Inflammatory macrophage (primary cell): ENCODE measurements at regions not wholly inside any gene's neighbourhood (a gene's known extent, or its start where the extent isn't known, plus 50 kb on each side); places are given as distances from the start of the nearest gene placed in this dataset.
"Not testable (repeated sequence)": the region's sequence is repeated elsewhere in the genome, so short reads cannot be mapped to it uniquely, and the experiment has no call there.

Experiments
- DNase-seq, 2 donors: peaks; one replicate each; pipeline ENCODE4 v3.0.0-alpha.2; 2020 to 2022

DNA sequence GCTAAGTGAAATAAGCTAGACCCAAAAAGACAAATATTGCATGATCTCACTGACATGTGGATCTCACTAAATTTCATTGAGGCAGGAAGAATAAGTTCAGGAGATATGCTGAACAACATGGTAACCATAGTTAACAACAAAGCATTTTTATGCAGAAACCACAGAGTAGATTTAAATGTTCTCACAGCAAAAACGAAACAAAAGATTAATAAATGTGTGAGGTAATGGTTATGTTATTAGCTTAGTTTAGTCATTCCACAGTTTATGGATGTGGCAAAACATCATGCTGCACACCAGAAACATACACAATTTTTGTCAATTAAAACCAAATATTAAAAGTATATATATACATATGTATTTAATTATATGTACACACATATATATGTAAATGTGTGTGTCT, 765.8 kb downstream of the SLITRK5 start:
- no peak for DNase-seq

DNA sequence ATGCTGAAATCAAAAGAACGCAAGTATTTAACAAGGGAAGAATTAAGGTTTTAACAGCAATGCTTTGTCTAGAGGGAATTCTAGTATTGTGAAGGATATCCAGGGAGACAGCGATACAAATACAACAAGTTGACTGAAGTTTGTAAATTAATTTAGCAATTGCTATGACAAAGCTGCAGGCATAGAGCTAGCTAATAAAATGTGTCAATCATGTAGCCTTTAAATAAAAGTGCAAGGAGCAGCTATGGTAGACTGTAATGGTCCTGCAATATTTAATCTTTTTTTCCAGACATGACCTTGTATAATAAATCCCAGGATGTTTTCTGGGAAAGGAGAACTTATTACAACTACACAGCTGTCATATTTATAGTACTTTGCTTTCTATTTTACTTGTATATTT, 779.3 kb downstream of the SLITRK5 start:
- no peak for DNase-seq

DNA sequence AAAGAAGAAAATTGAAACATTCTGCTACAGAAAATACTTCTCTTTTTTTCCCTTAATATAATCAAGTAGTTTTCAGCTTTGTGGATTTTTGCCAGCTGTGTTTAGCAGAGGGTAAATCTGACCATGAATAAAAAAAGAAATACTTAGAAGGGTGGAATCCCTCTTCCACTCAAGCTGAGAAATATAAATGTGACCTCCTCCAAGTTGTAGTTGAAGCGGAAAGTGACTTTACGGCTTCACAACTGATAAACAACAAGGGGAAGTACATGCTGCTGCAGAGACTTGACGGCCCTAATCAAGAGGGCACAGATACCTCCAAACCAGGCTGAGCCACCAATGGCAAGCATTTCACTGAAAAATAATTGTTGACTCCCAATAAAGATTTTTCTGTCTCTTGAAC, 785.0 kb downstream of the SLITRK5 start:
- DNase-seq = peak in 1 of 2 donors; percentile 33

DNA sequence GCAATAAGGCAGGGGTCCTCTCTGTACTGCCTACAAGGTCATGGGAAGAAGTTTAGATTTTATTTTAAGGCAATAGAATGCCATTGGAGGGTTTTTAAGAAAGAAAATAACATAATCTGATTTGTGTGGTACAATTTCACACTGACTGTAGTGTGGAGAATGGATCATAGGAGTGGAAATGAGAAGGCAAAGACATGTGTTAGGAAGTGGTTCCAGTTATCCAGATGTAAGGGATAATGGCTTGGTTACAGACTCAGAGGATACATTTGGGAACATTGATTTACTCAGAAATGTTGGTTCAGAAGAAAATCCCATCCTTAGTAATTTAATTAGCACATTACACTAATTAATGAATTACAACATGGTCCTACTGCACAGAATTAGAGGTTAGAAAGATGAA, 788.2 kb downstream of the SLITRK5 start:
- no peak for DNase-seq

DNA sequence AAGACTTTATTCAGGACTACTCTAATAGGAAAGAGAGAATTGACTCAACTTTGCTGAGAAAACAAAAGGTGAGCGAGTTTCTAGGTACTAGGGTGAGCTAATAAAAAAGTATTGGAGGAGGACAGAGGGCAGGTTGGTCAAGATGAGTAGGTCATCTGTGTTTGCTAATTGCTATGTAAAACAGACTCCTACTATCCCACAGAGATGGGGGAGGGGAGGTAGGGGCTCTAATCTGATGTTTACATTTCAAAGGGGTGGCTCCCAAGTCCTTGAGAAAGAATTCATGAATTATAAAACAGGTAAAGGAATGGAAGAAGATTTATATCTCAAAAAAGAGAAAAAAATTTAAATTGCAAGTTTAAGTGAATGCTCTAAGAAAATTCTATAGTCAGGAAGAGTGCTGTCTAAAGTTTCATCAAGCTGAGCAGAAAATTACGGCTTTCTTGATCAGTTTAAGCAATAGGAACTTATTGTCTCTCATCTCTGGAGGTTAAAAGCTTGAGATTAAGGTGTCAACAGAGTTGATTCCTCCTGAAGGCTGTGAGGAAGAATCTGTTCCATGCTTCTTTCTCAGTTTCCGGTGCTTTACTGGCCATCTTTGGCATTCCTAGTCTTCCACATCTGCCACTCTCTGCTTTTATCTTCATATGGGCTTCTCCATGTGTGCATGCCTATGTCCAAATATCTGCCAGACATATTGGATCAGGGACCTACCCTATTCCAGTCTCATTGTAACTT, 790.3 kb downstream of the SLITRK5 start:
- no peak for DNase-seq

DNA sequence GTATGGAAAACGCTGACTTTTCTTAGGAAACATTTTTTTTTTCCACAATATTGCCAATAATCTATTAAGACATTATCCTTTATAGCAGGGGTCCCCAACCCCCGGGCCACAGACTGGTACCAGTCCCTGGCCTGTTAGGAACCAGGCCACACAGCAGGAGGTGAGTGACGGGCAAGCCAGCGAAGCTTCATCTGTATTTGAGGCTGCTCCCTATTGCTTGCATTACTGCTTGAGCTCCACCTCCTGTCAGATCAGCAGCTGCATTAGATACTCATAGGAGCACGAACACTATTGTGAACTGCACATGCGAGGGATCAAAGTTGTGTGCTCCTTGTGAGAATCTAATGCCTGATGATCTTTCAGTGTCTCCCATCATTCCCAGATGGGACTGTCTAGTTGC, 793.7 kb downstream of the SLITRK5 start:
- no peak for DNase-seq

DNA sequence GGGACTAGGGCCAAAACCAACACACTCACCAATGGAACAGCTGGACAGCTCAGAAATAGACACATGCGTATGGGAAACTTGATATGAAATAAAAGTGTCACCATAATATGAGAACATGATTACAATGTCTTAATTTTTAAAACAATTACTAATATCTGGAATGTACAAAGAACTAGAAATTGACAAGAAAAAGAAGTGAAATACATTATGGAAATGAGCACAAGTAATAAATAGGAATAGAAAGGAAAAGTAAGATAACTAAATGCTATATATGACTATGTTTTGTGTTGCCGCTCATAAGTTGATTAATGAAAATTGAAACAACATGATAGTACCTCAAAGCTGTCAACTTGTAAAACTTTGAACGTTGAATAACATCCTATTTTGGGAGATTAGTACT, 801.1 kb downstream of the SLITRK5 start:
- DNase-seq = no peak

DNA sequence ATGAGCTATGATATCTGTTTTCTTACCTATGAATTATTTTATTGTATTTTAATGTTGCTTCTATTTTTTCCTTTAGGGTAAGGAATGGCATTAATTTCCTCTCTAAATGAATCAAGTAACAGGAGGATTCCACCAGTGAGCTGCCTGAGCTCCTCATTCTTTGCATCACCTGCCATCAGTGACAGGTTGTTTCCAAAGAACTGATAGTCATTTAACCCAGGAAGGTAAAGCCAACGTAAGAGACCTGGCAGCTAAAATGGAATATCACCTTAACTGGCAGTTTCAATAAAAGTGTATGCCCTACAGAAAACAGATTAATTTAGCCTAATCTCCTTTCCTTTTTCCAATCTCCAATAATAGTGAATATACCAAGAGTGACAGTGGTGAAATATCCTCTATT, 812.0 kb downstream of the SLITRK5 start:
- DNase-seq = no peak

DNA sequence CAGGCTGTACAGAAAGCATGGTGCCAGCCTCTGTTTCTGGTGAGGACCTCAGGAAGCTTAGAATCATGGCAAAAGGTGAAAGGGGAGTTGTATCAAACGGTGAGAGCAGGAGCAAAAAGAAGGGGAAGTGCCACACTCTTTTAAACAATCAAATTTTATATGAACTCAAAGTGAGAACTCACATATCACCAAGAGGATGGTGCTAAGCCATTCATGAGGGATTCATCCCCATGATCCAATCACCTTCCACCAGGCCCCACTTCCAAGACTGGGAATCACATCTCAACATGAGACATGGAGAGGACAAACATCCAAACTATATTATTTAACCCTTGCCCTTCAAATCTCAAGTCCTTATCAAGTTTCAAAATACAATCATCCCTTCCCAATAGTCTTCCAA, 836.7 kb downstream of the SLITRK5 start:
- no peak for DNase-seq

DNA sequence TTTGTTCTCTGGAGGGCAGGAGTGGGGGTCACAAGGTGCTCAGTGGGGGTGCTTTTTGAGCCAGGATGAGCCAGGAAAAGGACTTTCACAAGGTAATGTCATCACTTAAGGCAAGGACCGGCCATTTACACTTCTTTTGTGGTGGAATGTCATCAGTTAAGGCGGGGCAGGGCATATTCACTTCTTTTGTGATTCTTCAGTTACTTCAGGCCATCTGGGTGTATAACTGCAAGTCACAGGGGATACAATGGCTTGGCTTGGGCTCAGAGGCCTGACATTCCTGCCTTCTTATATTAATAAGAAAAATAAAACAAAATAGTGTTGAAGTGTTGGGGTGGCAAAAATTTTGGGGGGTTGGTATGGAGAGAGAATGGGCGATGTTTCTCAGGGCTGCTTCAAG, 841.8 kb downstream of the SLITRK5 start:
- DNase-seq = not testable (repeated sequence)

DNA sequence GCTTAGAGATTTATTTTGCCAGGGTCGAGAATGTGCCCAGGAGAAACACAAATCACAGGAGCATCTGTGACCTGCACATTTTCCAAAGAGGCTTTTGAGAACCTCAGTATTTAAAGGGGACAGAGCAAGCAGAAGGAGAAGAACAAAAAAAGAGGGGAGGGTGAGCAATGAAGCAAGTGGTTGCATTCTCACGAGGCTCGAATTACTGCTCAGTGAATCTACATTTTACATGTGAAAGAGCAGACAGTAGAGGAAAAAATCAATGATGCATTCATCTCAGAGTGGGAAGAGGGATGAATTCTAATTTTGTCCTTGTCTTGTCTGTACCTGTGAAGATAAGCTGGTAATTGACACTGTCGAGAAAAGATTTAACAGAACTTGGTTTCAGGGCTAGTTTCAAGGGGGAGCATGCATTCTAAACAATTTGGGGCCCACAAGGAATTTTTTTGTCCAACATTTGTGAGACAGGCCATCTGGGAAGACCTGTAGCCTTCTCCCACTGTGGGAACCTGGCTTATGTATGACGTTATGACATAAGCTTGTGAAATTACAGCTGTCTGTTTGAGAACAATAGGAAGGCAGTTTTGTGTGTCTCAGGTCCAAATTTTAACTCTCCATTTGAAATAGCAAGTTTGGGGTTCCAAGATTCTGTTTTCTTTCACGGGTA, 855.1 kb downstream of the SLITRK5 start:
- no peak for DNase-seq

DNA sequence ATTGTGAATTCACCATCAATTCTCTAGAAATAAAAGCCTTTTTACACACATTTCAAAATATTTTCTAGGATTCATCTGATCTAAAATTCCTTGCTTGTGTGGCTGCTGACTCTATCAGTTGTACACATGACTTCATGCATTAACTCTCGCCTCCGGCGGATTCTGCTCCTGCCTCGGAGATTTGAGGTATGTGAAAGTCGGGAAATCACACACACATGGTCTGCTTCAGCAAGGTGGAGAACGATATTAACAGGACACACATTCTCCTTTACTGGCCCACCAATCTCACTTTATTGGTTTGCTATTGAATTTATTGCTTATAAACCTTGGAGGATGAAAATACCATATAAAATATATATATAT, 855.7 kb downstream of the SLITRK5 start:
- DNase-seq = no peak

DNA sequence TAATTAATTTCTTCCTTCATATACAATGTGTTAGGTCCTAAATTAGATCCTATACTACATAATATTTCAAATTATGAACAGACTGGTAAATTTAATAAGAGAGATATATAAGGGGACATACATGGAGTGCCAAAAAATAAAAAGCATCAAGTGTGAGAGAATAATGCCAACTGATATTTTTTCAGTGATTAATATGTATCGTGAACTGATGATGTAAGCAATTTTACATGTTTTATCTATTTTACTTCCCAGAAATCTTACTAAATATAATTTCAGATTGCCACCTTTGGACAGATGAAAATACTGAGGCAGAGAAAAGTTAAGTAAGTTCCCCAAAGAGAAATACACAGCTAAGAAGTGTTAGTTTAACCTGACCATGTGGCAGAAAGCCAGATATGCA, 870.8 kb downstream of the SLITRK5 start:
- DNase-seq = no peak

DNA sequence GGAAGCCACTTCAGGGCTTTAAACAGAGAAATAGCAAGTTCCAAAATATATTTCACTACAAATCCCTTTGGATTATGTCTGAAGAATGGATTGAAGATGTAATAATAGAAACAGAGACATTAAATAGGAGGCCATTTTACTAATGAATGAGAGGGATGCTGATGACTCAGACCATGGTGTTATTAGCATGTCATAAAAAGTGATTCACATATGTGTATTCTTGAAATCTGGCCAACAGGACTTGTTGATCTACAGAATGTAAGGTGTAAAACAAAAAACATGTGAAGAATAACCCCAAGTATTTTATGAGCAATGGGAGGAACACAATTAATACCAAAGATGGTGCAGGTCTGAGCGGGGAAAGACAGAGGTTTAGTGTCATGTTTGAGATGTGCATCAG, 873.7 kb downstream of the SLITRK5 start:
- DNase-seq = no peak

DNA sequence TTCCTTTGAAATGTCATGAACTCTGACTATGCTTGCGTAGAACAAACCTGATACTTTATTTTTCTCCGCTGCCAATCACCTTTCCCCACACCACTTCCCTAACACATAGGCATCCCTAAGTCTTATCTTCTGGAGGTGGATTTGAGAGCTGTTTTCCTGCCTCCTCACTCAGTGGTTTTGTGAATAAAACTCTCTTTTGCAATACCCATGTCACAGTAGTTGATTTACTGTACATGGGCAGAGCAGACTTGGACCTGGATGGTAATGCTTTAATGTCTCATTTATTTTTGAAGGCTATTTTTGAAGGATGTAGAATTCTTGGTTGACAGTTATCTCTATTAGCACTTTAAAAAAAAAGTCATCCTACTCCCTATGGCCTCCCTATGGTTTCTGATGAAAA, 881.8 kb downstream of the SLITRK5 start:
- DNase-seq = no peak

DNA sequence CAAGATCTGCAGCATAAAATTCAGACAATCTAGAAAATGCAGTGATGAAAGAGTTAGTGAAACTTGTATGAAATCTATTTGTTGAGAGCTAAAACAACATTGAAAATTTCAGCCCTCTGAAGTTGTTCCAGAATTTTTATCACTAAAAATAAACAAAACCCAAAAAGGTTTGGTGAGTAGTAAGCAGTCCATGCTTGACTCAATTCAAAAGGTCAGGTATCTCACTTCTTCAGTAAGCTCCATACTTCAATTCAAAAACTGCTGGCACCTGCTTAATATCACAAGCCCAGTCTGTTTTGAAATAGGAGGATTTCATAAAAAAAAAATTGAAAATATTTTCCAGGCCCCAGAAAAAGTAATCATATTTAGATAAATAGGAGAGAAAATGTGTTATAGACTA, 894.4 kb downstream of the SLITRK5 start:
- no peak for DNase-seq

DNA sequence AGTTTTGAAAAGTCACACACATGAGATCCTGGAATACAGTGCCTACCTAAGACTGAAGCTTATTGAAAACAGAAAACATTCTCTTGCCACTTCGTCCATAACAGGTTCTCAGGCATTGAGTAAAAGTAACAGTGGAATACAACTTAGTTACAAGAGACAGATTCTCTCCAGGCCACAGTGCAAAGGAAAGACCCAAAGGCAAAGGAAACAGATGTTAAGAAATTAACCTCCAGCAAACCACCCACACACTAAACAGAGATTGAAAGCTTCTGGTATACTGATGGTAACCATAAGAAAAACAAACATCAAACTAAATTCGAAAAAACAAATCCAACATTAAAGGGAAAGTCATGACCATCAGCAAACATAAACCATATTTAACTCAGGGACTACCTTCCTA, 914.7 kb downstream of the SLITRK5 start:
- no peak for DNase-seq

DNA sequence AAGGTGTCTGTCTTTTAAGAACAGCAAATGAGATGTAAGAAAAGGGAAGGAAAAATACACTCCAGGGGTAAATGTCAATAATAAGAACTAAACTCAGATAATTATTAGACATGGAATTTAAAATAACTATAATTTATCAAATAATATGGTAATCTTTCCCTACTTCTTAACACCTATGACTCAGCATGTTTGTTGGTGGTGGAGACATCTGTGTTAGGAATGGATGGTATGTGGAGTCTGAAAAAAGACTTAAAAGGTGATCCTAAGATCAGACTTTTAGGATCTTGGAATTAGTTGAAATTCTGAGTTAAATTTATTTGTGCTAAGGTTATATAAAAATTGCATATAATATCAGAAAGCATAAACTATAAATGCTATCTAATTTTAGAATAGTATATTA, 915.1 kb downstream of the SLITRK5 start:
- DNase-seq = no peak

DNA sequence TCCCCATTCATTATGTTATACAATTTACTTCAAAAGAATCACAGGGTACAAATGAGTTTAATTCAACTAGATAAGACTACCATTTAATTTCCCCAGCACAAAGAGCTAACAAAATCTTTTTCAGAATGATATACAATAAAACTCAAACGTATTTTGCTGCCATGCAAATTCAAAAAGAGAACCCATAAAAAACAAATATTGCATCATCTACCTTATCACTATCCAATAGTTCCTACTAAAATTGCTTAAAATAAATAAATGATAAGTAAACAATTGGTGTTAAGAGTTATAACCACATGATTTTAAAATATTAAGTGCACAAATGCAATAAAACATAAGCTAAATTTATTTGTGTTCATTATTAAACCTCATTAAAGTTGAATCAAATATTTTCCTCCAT, 919.4 kb downstream of the SLITRK5 start:
- DNase-seq = no peak

DNA sequence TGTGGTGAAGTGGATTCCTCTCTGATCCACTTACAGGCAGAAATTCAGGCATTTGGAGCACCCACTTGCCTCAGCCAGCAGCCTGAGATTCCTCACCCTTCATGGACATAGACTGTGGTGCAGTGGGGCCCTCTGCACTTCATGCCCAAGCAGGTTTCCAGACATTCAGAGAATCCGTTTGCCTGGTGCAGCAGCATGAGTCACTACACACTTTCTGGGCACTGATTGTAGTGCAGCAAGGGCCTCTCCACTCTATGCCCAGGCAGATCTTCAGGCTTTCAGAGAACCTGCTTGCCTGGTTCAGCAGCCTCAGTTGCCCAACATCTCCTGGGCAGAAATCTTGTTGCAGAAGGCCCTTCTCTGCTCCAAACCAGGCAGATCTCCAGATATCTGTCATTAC, 920.9 kb downstream of the SLITRK5 start:
- DNase-seq = no peak

DNA sequence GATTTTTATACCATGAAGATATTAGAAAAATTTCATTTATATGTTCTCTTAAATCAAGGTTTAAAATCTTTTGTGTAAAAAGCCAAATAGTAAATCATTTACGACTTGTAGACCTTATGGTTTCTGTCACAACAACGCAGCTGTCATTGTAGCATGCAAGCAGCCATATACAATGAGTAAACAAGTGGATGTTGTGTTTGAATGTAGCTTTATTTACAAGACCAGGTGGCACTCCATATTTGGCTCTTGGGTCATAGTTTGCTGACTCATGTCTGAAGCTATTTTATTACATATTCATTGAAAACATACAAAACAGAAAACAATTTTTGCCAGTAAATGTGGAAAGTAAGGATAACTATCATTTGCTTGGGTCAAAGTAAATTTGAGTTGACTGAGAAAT, 930.8 kb downstream of the SLITRK5 start:
- no peak for DNase-seq

DNA sequence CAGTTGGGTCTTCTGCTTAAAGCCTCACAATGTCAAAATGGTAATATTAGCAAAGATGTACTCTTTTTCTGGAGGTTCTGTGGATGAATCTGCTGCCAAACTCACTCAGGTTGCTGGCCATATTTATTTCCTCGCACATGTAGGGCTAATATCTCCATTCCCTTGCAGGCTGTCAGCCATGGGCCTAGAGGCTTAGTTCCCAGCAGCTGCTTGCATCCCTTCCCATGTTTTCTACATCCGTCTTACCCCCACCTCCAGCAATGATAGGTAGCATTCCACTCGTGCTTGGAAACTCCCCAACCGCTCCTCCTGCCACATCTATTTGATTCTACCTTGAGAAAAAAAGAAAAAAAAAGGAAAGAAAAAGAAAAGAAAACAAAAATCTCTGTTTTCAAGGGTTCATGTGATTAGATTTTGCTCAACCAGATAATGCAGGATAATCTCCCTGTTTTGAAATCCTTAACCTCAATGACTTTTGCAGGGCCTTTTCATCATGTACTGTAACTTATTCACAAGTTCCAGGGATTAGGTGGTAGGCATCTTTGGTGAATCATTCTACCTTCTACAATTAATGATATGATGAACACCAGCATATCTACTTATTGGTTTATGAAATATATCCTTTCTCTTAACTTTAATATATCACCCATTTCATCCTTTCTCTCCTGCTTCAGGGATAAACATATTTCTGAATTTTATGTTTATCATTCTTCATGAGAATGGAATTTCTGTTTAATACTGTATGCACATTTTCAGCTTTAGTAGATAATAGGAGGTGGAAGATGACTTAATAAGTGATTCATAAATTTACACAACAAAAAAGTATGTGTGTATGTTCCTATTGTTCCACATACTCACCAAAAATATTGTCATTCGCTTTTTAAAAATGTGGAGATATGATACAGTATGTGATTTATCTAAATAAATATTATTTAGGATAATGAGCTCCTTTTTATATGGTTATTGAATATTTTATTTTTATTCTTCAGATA, 931.9 kb downstream of the SLITRK5 start:
- DNase-seq = no peak

DNA sequence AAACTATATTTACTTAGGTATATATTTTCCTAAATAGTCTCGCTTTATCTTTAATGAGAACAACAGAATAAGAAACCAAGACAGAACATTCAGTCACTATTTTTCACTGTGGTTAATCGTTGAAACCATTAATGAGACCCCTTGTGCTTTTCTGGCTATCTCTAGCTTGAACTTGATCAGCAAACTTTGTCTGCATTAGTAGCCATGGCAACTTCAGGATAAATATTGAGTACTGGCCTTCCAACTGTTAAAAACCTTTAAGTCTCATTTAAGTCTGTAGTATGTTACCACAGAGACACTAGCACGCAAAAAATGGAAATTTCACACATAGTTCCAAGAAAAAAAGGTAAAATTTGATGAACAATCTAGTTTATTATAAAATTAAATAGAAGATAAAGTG, 946.0 kb downstream of the SLITRK5 start:
- DNase-seq = no peak
